Esophagus muscularis mucosa (tissue), 3 donors: ENCODE measurements at regions not wholly inside any gene's neighbourhood (a gene's known extent, or its start where the extent isn't known, plus 50 kb on each side); places are given as distances from the start of the nearest gene placed in this dataset.
"Not testable (repeated sequence)": the region's sequence is repeated elsewhere in the genome, so short reads cannot be mapped to it uniquely, and the experiment has no call there.

Experiments used
- POLR2A ChIP-seq: fragments of 450-650 bp; IDR thresholded peaks from one replicate; pipeline ENCODE4 v1.6.1; 2017; ENCODE audit warnings: antibody characterized with exemption, moderate library complexity, mild to moderate bottlenecking, low read depth
- TF ChIP-seq, protein P1 (sequence below), 3 experiments: fragments of 200-600 bp in 2 of 3; fragments of 450-650 bp in 1 of 3; sonication (generic) in 2 of 3; IDR thresholded peaks; one replicate each; pipeline ENCODE4 v1.5.1; 2017 to 2019; ENCODE audit warnings: antibody characterized with exemption in 3 of 3, mild to moderate bottlenecking in 2 of 3, moderate library complexity in 1 of 3

DNA sequence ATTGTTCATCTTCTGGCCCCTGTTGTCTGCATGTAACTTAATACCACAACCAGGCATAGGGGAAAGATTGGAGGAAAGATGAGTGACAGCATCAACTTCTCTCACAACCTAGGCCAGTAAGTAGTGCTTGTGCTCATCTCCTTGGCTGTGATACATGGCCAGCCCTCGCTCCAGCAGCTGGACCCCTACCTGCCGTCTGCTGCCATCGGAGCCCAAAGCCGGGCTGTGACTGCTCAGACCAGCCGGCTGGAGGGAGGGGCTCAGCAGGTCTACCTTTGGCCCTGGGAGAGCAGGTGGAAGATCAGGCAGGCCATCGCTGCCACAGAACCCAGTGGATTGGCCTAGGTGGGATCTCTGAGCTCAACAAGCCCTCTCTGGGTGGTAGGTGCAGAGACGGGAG, 268.8 kb downstream of the OR4F29 start:
- not testable (repeated sequence) for TF ChIP-seq POLR2A
- TF ChIP-seq, protein P1, sequence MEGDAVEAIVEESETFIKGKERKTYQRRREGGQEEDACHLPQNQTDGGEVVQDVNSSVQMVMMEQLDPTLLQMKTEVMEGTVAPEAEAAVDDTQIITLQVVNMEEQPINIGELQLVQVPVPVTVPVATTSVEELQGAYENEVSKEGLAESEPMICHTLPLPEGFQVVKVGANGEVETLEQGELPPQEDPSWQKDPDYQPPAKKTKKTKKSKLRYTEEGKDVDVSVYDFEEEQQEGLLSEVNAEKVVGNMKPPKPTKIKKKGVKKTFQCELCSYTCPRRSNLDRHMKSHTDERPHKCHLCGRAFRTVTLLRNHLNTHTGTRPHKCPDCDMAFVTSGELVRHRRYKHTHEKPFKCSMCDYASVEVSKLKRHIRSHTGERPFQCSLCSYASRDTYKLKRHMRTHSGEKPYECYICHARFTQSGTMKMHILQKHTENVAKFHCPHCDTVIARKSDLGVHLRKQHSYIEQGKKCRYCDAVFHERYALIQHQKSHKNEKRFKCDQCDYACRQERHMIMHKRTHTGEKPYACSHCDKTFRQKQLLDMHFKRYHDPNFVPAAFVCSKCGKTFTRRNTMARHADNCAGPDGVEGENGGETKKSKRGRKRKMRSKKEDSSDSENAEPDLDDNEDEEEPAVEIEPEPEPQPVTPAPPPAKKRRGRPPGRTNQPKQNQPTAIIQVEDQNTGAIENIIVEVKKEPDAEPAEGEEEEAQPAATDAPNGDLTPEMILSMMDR (IDR thresholded peaks at IDR 0.05) = not testable (repeated sequence)
